GM18526 (cell line): ENCODE measurements at regions not wholly inside any gene's neighbourhood (a gene's known extent, or its start where the extent isn't known, plus 50 kb on each side); places are given as distances from the start of the nearest gene placed in this dataset.

Source experiments
- POLR2A ChIP-seq: IDR thresholded peaks from 3 replicates; pipeline ENCODE4 v1.6.1; 2011; ENCODE audit not compliant: insufficient read length; ENCODE audit errors: extremely low read depth

GRCh38 chr12:124507188-124508109 is 60.0 kb downstream of the NCOR2 start:
- no peak for TF ChIP-seq POLR2A

- TF ChIP-seq POLR2A, result no peak
Measured at GRCh38 chr12:124506832-124507153, 60.6 kb downstream of the NCOR2 start.

GRCh38 chr12:124506145-124506831 is 61.1 kb downstream of the NCOR2 start:
- no peak for TF ChIP-seq POLR2A

GRCh38 chr12:124505001-124505818 is 62.2 kb downstream of the NCOR2 start:
- TF ChIP-seq POLR2A, result no peak

GRCh38 chr12:124504273-124505000 is 63.0 kb downstream of the NCOR2 start:
- no peak for TF ChIP-seq POLR2A

GRCh38 chr12:124503305-124503704 is 64.1 kb downstream of the NCOR2 start:
- TF ChIP-seq POLR2A, result no peak

GRCh38 chr12:124502379-124502778 is 65.0 kb downstream of the NCOR2 start:
- no peak for TF ChIP-seq POLR2A

GRCh38 chr12:124501827-124502226 is 65.6 kb downstream of the NCOR2 start:
- TF ChIP-seq POLR2A, result no peak

- TF ChIP-seq POLR2A, result no peak
Measured at GRCh38 chr12:124501112-124501561, 66.3 kb downstream of the NCOR2 start.

GRCh38 chr12:124499898-124500244 is 67.5 kb downstream of the NCOR2 start:
- no peak for TF ChIP-seq POLR2A

GRCh38 chr12:124499190-124499753 is 68.1 kb downstream of the NCOR2 start:
- no peak for TF ChIP-seq POLR2A

GRCh38 chr12:124498275-124499189 is 68.9 kb downstream of the NCOR2 start:
- no peak for TF ChIP-seq POLR2A

- TF ChIP-seq POLR2A, result no peak
Measured at GRCh38 chr12:124497658-124498057, 69.8 kb downstream of the NCOR2 start.

GRCh38 chr12:124497039-124497438 is 70.4 kb downstream of the NCOR2 start:
- no peak for TF ChIP-seq POLR2A
